ENCODE measurements at regions not wholly inside any gene's neighbourhood (a gene's known extent, or its start where the extent isn't known, plus 50 kb on each side); places are given as distances from the start of the nearest gene placed in this dataset.

DNA sequence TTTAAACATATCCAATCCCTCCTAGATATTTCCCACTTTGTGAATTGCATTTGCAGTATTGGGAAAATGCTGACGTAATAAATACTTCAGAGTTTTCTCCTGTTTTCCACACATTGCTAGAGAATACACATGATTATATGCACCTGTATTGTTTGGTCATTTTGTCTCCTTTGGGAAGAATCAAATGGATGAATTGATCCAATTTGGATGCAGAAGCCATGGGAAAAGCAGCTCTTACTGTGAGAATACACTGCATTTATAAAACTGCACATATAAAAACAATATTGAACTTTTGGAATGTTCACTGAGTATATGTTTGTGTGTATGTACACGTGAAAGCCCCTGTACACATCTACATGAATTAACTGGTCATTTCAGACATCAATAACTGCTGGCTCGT, 306.6 kb upstream of the LYPLAL1 start:
- H3K4me3 ChIP-seq (replicated peaks in 1 of 2; ENCODE audit: low read depth in 2 of 2, low read length in 2 of 2) = no peak overlapping the region
- no peak for DNase-seq (ENCODE audit: low read depth in 2 of 2)
- TF ChIP-seq, protein P1, sequence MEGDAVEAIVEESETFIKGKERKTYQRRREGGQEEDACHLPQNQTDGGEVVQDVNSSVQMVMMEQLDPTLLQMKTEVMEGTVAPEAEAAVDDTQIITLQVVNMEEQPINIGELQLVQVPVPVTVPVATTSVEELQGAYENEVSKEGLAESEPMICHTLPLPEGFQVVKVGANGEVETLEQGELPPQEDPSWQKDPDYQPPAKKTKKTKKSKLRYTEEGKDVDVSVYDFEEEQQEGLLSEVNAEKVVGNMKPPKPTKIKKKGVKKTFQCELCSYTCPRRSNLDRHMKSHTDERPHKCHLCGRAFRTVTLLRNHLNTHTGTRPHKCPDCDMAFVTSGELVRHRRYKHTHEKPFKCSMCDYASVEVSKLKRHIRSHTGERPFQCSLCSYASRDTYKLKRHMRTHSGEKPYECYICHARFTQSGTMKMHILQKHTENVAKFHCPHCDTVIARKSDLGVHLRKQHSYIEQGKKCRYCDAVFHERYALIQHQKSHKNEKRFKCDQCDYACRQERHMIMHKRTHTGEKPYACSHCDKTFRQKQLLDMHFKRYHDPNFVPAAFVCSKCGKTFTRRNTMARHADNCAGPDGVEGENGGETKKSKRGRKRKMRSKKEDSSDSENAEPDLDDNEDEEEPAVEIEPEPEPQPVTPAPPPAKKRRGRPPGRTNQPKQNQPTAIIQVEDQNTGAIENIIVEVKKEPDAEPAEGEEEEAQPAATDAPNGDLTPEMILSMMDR (IDR thresholded peaks at IDR 0.05; ENCODE audit: low read depth, low read length) = no peak

DNA sequence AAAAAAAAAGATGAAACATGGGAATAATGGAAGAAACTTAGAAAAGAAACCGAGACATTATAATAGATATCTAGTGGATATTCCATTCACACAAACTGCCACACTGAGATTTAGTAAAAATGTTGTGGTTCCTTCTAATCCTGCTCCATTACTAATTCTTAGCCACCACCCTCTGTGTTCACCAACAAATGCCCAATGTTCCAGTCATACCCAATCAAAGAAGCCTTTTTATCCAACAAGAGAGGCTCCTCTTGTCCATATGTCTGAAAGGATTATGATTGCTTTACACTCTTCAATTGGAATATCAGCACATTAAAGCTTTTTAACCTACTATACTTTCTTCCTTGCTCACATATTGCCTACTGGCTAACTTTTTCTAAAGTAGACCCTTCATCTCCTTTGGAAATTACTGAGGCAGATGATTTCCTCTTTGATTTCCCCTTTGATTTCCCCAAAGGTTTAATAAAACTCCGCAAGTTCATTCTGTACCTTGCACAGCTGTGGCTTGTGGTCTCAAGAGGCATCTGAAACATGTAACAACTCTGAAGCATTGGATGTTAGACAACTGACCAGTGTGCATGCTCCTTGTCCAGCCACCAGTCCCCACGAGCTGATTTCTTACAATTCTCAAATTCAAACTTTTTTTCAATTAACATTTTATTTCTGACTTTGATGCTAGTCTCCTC, 305.6 kb upstream of the LYPLAL1 start:
- TF ChIP-seq, protein P1 (IDR thresholded peaks at IDR 0.05; ENCODE audit: low read depth, low read length) = no peak
- DNase-seq (ENCODE audit: low read depth in 2 of 2) = peak; percentile 9 to 23
- H3K4me3 ChIP-seq (replicated peaks in 1 of 2; ENCODE audit: low read depth in 2 of 2, low read length in 2 of 2) = no peak overlapping the region

DNA sequence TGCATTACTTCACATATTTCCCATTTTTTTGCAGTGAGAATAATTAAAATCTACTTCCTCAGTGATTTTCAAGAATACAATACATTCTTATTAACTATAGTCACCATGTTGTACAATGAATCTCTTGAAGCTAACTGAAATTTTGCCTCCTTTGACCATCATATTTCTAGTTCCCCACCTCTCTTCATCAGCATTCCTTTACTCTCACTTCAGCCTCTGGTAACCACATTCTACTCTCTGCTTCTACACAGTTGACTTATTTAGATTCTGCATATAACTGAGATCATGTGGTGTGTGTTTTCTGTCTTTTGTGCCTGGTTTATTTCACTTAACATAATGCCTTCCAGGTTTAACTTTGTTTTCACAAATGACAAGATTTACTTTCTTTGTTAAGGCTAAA, 304.4 kb upstream of the LYPLAL1 start:
- H3K4me3 ChIP-seq (replicated peaks in 1 of 2; ENCODE audit: low read depth in 2 of 2, low read length in 2 of 2) = no peak overlapping the region
- no peak for DNase-seq (ENCODE audit: low read depth in 2 of 2)
- TF ChIP-seq, protein P1 (IDR thresholded peaks at IDR 0.05; ENCODE audit: low read depth, low read length) = no peak

DNA sequence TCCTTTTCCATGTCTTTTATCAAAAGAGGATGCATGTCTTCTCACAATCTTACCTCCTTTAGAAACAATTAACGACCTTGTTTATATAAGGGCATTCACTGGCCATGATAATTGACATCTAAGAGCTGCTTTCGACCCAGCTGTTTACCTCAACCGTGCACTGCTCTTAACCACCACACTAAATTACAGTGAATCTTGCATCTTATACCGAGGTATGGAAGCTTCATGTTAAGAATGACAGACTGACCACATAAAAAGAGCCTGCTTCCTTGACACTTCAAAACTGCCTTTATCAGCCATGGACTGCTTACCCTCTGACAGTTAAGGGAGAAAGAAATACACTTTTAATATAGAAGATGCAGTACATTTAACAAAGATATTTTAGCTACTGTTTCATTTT, 301.7 kb upstream of the LYPLAL1 start:
- TF ChIP-seq, protein P1 (IDR thresholded peaks at IDR 0.05; ENCODE audit: low read depth, low read length) = no peak

DNA sequence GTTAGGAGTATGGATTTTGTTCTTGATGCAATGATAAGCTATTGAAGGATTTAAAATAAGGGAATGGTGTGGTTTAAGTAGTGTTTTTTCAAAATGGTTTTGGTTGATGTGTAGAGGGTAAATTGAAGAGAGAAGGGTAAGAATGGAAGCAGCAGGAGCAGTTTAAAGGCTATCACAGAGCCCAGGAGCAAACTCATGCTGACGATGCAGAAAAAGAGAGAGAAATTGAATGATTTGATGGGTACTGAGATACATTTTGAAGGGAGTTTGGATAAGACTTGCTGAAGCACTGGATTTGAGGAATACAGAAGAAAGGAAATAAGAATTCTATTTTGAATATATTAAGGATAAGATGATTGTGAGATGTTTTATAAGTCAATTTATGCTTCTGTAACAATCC, 300.8 kb upstream of the LYPLAL1 start:
- DNase-seq (ENCODE audit: low read depth in 2 of 2) = no peak
- TF ChIP-seq, protein P1 (IDR thresholded peaks at IDR 0.05; ENCODE audit: low read depth, low read length) = no peak
- no peak overlapping the region for H3K4me3 ChIP-seq (replicated peaks in 1 of 2; ENCODE audit: low read depth in 2 of 2, low read length in 2 of 2)

More for the DNA sequence above, 301.7 kb upstream of the LYPLAL1 start:
- DNase-seq (ENCODE audit: low read depth in 2 of 2) = no peak
- no peak overlapping the region for H3K4me3 ChIP-seq (replicated peaks in 1 of 2; ENCODE audit: low read depth in 2 of 2, low read length in 2 of 2)

DNA sequence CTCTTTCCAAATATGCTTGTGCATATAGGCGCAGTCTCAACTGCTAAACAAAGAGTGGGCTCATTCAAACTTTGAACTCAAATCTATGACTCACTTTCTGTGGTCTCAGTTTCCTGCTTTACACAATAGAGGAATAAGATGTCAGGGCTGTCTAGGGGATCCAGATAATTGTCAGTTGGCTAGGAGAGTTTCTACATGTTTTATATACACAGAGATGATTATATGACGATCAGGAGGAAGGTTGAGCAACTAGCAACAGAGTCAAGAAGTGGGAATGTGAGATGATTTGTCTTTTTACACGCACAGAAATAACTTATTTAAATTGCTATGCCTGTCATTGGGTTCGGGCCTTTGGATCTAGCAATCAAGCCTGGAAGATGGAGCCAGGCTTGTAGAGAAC, 299.4 kb upstream of the LYPLAL1 start:
- peak; percentile 93 to 94 for DNase-seq (ENCODE audit: low read depth in 2 of 2)
- TF ChIP-seq, protein P1 (IDR thresholded peaks at IDR 0.05; ENCODE audit: low read depth, low read length) = no peak
- H3K4me3 ChIP-seq (replicated peaks in 1 of 2; ENCODE audit: low read depth in 2 of 2, low read length in 2 of 2) = no peak overlapping the region
